Keratinocyte (primary cell): ENCODE measurements at regions not wholly inside any gene's neighbourhood (a gene's known extent, or its start where the extent isn't known, plus 50 kb on each side); places are given as distances from the start of the nearest gene placed in this dataset.

Experiments
- DNase-seq: peaks from one replicate; pipeline ENCODE4 v3.0.0-alpha.2; 2011; ENCODE audit warnings: low read depth, missing footprints, low spot score
- FAIRE-seq: peaks from 2 replicates; lab custom pipeline; 2011; peaks lifted over from hg19 to GRCh38; lab: Jason Lieb, UNC
- H2AFZ ChIP-seq: 2 replicates; pipeline ENCODE4 v1.6.0; 2012; ENCODE audit warnings: low read length, control low read depth, inconsistent platforms; ENCODE audit not compliant: control insufficient read depth
- H3K27ac ChIP-seq: 2 replicates; pipeline ENCODE4 v1.5.1; 2011; ENCODE audit warnings: low read length; ENCODE audit not compliant: control insufficient read depth, insufficient read depth
- H3K27me3 ChIP-seq: 3 replicates; pipeline ENCODE4 v1.6.0; 2011; ENCODE audit warnings: low read length; ENCODE audit not compliant: control insufficient read depth, insufficient read depth; ENCODE audit errors: extremely low read depth
- H3K36me3 ChIP-seq, 2 experiments: 2 replicates in 1 of 2; 3 replicates in 1 of 2; pipeline ENCODE4 v1.5.1; 2011; ENCODE audit warnings: low read length in 2 of 2, mild to moderate bottlenecking in 1 of 2; ENCODE audit not compliant: control insufficient read depth in 2 of 2, insufficient read depth in 2 of 2; ENCODE audit errors: extremely low read depth in 1 of 2
- H3K4me1 ChIP-seq: 3 replicates; pipeline ENCODE4 v1.5.1; 2011; ENCODE audit warnings: low read length; ENCODE audit not compliant: control insufficient read depth, insufficient read depth; ENCODE audit errors: extremely low read depth
- H3K4me2 ChIP-seq: 3 replicates; pipeline ENCODE4 v1.6.0; 2011; ENCODE audit warnings: low read depth, low read length; ENCODE audit not compliant: control insufficient read depth, insufficient read depth; ENCODE audit errors: extremely low read depth
- H3K4me3 ChIP-seq, 3 experiments: fragments of 200-600 bp in 1 of 3; sonication (generic) in 1 of 3; 2 replicates in 2 of 3; 3 replicates in 1 of 3; pipeline ENCODE4 v1.5.1; 2011 to 2016; ENCODE audit warnings: low read length in 3 of 3, mild to moderate bottlenecking in 3 of 3, control low read depth in 2 of 3, inconsistent platforms in 1 of 3, low read depth in 1 of 3, mixed read lengths in 1 of 3, mixed run types in 1 of 3, moderate library complexity in 1 of 3; ENCODE audit not compliant: control insufficient read depth in 2 of 3, insufficient read depth in 2 of 3; ENCODE audit errors: extremely low read depth in 1 of 3
- H3K79me2 ChIP-seq: 2 replicates; pipeline ENCODE4 v1.6.0; 2012; ENCODE audit warnings: low read length; ENCODE audit not compliant: control insufficient read depth, insufficient read depth
- H3K9ac ChIP-seq: 3 replicates; pipeline ENCODE4 v1.6.0; 2011; ENCODE audit warnings: low read length; ENCODE audit not compliant: control insufficient read depth, insufficient read depth; ENCODE audit errors: extremely low read depth
- H3K9me1 ChIP-seq: 3 replicates; pipeline ENCODE4 v1.6.0; 2011; ENCODE audit warnings: low read length; ENCODE audit not compliant: control insufficient read depth, insufficient read depth; ENCODE audit errors: extremely low read depth
- H3K9me3 ChIP-seq: 2 replicates; pipeline ENCODE4 v1.5.1; 2012; ENCODE audit warnings: low read depth, low read length; ENCODE audit not compliant: control insufficient read depth
- H4K20me1 ChIP-seq: 3 replicates; pipeline ENCODE4 v1.6.0; 2011; ENCODE audit warnings: low read length; ENCODE audit not compliant: control insufficient read depth, insufficient read depth; ENCODE audit errors: extremely low read depth
- EZH2 ChIP-seq: IDR thresholded peaks from one replicate; pipeline ENCODE4 v1.6.1; 2012; ENCODE audit warnings: inconsistent platforms, mild to moderate bottlenecking, low read length, moderate library complexity
- dilution Hi-C: fragments of 300-500 bp; cut with MboI; formaldehyde crosslinking; loops from one replicate; pipeline ENCODE4 v1.7.0; 2020; ENCODE audit warnings: low sequenced_read_pairs; ENCODE audit not compliant: extremely low pct_ligation_motif_present
- TF ChIP-seq, protein P1 (sequence below), 3 experiments: IDR thresholded peaks in 1 of 3; conservative IDR thresholded peaks in 1 of 3; optimal IDR thresholded peaks in 1 of 3; 2 replicates in 2 of 3; 3 replicates in 1 of 3; pipeline versions ENCODE3 to v1.5.1; 2011; ENCODE audit warnings: low read length in 3 of 3, mild to moderate bottlenecking in 3 of 3, moderate library complexity in 2 of 3, control low read depth in 1 of 3, inconsistent platforms in 1 of 3; ENCODE audit not compliant: insufficient read depth in 2 of 3; ENCODE audit errors: extremely low read depth in 1 of 3

- H3K27me3 ChIP-seq = no peaks in the 10 kb centered on the region
- H3K79me2 ChIP-seq = no peaks in the 10 kb centered on the region
- H3K9me3 ChIP-seq = no peaks in the 10 kb centered on the region
- no peak overlapping the region for H2AFZ ChIP-seq
- H4K20me1 ChIP-seq = no peaks in the 10 kb centered on the region
- no peak overlapping the region for H3K4me3 ChIP-seq
- FAIRE-seq (no peak), DNase-seq (peak; percentile 45)
- peak overlapping the region; percentile 45 for H3K4me2 ChIP-seq
- H3K4me1 ChIP-seq = peaks cover 5% of the 10 kb centered on the region
- dilution Hi-C loops = no loop called here
- TF ChIP-seq, protein P1, sequence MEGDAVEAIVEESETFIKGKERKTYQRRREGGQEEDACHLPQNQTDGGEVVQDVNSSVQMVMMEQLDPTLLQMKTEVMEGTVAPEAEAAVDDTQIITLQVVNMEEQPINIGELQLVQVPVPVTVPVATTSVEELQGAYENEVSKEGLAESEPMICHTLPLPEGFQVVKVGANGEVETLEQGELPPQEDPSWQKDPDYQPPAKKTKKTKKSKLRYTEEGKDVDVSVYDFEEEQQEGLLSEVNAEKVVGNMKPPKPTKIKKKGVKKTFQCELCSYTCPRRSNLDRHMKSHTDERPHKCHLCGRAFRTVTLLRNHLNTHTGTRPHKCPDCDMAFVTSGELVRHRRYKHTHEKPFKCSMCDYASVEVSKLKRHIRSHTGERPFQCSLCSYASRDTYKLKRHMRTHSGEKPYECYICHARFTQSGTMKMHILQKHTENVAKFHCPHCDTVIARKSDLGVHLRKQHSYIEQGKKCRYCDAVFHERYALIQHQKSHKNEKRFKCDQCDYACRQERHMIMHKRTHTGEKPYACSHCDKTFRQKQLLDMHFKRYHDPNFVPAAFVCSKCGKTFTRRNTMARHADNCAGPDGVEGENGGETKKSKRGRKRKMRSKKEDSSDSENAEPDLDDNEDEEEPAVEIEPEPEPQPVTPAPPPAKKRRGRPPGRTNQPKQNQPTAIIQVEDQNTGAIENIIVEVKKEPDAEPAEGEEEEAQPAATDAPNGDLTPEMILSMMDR (optimal IDR thresholded peaks at IDR 0.05 in 1 of 3, IDR thresholded peaks at IDR 0.05 in 1 of 3, conservative IDR thresholded peaks at IDR 0.05 in 1 of 3; ENCODE audit: extremely low read depth in 1 of 3, insufficient read depth in 2 of 3, low read length in 3 of 3) = no peak
- no peak for TF ChIP-seq EZH2
- peak overlapping the region; percentile 62 for H3K27ac ChIP-seq
- no peaks in the 10 kb centered on the region for H3K36me3 ChIP-seq
- no peak overlapping the region for H3K9ac ChIP-seq
- no peaks in the 10 kb centered on the region for H3K9me1 ChIP-seq
These were observed 165.4 kb upstream of the CITED2 start for GRCh38 chr6:139539852-139540251.

DNA sequence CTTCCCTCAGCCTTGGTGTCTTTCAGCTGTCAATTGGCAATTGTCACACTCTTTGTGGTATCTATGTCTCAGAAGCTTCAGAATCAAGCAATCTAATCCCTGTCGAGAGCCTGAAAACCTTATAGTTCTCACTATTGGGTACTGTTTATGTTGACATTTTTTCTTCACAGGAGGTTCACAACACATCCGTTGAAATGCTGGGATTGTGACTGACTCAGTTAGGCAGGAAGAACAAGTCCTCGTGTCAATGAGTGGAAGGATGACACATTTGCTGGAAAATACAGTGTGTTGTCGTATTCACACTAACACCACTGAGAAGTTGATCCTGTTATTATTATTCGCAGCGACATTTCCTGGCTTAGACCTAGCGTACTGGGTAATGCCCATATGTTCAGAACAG lies 163.9 kb upstream of the CITED2 start:
- Histone ChIP-seq H3K27me3 (no peaks in the 10 kb centered on the region), H4K20me1 (no peaks in the 10 kb centered on the region), H3K9ac (no peak overlapping the region), H3K79me2 (no peaks in the 10 kb centered on the region), H3K27ac (no peak overlapping the region), H3K4me2 (no peak overlapping the region), H3K9me1 (no peaks in the 10 kb centered on the region), H3K4me3 (no peak overlapping the region), H2AFZ (no peak overlapping the region), H3K36me3 (no peaks in the 10 kb centered on the region), H3K4me1 (peaks cover 17% of the 10 kb centered on the region), H3K9me3 (no peaks in the 10 kb centered on the region)
- no peak for FAIRE-seq
- dilution Hi-C loops = no loop called here
- no peak for TF ChIP-seq EZH2
- TF ChIP-seq, protein P1 (optimal IDR thresholded peaks at IDR 0.05 in 1 of 3, IDR thresholded peaks at IDR 0.05 in 1 of 3, conservative IDR thresholded peaks at IDR 0.05 in 1 of 3; ENCODE audit: extremely low read depth in 1 of 3, insufficient read depth in 2 of 3, low read length in 3 of 3) = no peak
- no peak for DNase-seq
